NCI-H345 treated with DMSO at 0.1 percent for 48 hours (cell line): ENCODE measurements at regions not wholly inside any gene's neighbourhood (a gene's known extent, or its start where the extent isn't known, plus 50 kb on each side); places are given as distances from the start of the nearest gene placed in this dataset.

ENCODE experiments used
- DNase-seq: peaks from one replicate; lab custom pipeline; 2025; ENCODE audit not compliant: unreplicated experiment; lab: John Stamatoyannopoulos, UW

- DNase-seq, result no peak
Measured at GRCh38 chr2:145228506-145228905, 708.6 kb upstream of the ZEB2 start.

- no peak for DNase-seq
Measured at GRCh38 chr2:145226901-145227300, 707.0 kb upstream of the ZEB2 start.

GRCh38 chr2:145221516-145221915 lies 701.6 kb upstream of the ZEB2 start:
- DNase-seq, result no peak

- DNase-seq, result no peak
Measured at GRCh38 chr2:145221032-145221431, 701.1 kb upstream of the ZEB2 start.

- peak; percentile 76 for DNase-seq
Measured at GRCh38 chr2:145220496-145220895, 700.6 kb upstream of the ZEB2 start.

- no peak for DNase-seq
Measured at GRCh38 chr2:145207884-145208283, 688.0 kb upstream of the ZEB2 start.

- no peak for DNase-seq
Measured at GRCh38 chr2:145206496-145207281, 686.8 kb upstream of the ZEB2 start.

- no peak for DNase-seq
Measured at GRCh38 chr2:145203891-145204290, 684.0 kb upstream of the ZEB2 start.

GRCh38 chr2:145199827-145200706 lies 680.1 kb upstream of the ZEB2 start:
- DNase-seq, result no peak

- no peak for DNase-seq
Measured at GRCh38 chr2:145199042-145199441, 679.1 kb upstream of the ZEB2 start.

- DNase-seq, result no peak
Measured at GRCh38 chr2:145198555-145198954, 678.6 kb upstream of the ZEB2 start.

GRCh38 chr2:145197944-145198343 lies 678.0 kb upstream of the ZEB2 start:
- DNase-seq, result no peak

- no peak for DNase-seq
Measured at GRCh38 chr2:145194673-145195072, 674.8 kb upstream of the ZEB2 start.

- no peak for DNase-seq
Measured at GRCh38 chr2:145190031-145190703, 670.2 kb upstream of the ZEB2 start.

- no peak for DNase-seq
Measured at GRCh38 chr2:145186303-145186702, 666.4 kb upstream of the ZEB2 start.

- DNase-seq, result no peak
Measured at GRCh38 chr2:145185696-145186095, 665.8 kb upstream of the ZEB2 start.

GRCh38 chr2:145184741-145185651 lies 665.1 kb upstream of the ZEB2 start:
- no peak for DNase-seq

- DNase-seq, result peak; percentile 4
Measured at GRCh38 chr2:145169285-145169684, 649.4 kb upstream of the ZEB2 start.

- DNase-seq, result no peak
Measured at GRCh38 chr2:145168091-145168490, 648.2 kb upstream of the ZEB2 start.

- no peak for DNase-seq
Measured at GRCh38 chr2:145166731-145167302, 646.9 kb upstream of the ZEB2 start.
